ENCODE measurements at regions not wholly inside any gene's neighbourhood (a gene's known extent, or its start where the extent isn't known, plus 50 kb on each side); places are given as distances from the start of the nearest gene placed in this dataset.
"Not testable (repeated sequence)": the region's sequence is repeated elsewhere in the genome, so short reads cannot be mapped to it uniquely, and the experiment has no call there.

- DNase-seq (ENCODE audit: low read depth, low spot score) = peak; percentile 96
Observed at GRCh38 chr3:153221748-153222162, 59.7 kb downstream of the RAP2B start.

DNA sequence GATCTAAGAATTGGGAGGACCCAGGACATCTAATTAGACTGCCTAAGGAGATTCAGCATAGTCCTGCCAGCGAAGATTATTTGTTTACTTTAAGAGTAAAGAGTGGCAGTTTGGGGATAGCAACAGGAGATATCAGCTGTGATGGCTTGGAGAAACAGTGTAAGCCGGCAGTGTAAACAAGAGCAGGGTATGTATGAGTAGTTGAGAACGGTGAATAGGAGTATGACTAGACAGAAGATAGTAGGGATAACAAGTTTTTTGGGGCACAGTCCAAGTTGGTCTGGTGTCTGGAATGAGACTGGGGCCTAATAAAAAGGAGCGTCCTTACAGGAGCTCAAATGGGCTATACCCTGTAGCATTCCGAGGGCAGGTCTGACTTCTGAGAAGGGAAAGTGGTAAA, 64.9 kb downstream of the RAP2B start:
- DNase-seq (ENCODE audit: low read depth, low spot score) = not testable (repeated sequence)

DNA sequence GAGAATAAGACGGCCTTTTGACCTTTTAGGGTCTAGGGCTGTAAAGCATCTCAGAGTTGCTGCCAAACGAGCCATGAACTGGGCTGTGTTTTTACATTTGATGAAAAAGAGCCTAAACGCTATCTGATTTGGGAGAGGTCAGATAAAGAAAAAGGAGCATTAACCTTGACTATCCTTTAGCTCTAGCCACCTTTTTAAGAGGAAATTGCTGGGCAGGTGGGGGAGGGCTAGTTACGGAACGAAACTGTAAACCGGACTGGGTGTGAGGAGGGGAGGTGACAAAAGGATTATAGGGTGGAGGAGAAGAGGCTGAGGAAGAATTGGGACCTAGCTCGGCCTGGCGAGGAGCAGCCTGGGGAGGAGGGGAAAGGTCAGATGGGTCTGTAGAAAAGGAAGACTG, 68.4 kb downstream of the RAP2B start:
- DNase-seq (ENCODE audit: low read depth, low spot score) = not testable (repeated sequence)

- not testable (repeated sequence) for DNase-seq (ENCODE audit: low read depth, low spot score)
Observed at GRCh38 chr3:153231245-153231644, 69.2 kb downstream of the RAP2B start.

- not testable (repeated sequence) for DNase-seq (ENCODE audit: low read depth, low spot score)
Observed at GRCh38 chr3:153232050-153232752, 70.2 kb downstream of the RAP2B start.

GRCh38 chr3:153232851-153233271, 70.8 kb downstream of the RAP2B start:
- no peak for DNase-seq (ENCODE audit: low read depth, low spot score)

- DNase-seq (ENCODE audit: low read depth, low spot score) = no peak
Observed at GRCh38 chr3:153233986-153234385, 72.0 kb downstream of the RAP2B start.

DNA sequence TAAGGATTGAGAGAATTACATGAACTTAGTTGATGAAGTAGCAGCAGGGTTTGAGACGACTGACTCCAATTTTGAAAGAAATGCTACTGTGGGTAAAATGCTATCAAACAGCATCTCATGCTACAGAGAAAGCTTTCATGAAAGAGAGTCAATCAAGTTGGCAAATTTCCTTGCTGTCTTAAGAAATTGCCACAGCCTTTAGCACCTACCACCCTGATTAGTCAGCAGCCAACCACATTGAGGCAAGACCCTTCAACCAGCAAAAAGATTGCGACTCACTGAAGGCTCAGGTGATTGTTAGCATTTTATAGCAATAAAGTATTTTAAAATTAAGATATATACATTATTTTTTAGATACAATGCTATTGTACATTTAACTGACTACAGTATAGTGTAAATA, 80.9 kb downstream of the RAP2B start:
- no peak for DNase-seq (ENCODE audit: low read depth, low spot score)

- DNase-seq (ENCODE audit: low read depth, low spot score) = no peak
Observed at GRCh38 chr3:153244961-153245360, 82.9 kb downstream of the RAP2B start.

DNA sequence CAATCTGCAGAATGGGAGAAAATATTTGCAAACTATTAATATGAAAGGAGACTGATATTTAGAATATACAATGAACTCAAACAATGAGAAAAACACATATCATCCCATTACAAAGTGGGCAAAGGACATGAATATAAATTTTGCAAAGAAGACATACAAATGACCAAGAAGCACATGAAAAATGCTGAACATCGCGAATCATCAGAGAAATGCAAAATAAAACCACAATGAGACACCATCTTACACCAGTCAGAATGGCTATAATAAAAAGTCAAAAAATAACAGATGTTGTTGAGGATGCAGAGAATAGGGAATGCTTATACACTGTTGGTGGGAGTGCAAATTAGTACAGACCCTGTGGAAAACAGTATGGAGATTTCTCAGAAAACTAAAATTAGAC, 83.6 kb downstream of the RAP2B start:
- DNase-seq (ENCODE audit: low read depth, low spot score) = no peak

GRCh38 chr3:153246331-153246730, 84.3 kb downstream of the RAP2B start:
- no peak for DNase-seq (ENCODE audit: low read depth, low spot score)

- no peak for DNase-seq (ENCODE audit: low read depth, low spot score)
Observed at GRCh38 chr3:153246806-153247205, 84.8 kb downstream of the RAP2B start.

DNA sequence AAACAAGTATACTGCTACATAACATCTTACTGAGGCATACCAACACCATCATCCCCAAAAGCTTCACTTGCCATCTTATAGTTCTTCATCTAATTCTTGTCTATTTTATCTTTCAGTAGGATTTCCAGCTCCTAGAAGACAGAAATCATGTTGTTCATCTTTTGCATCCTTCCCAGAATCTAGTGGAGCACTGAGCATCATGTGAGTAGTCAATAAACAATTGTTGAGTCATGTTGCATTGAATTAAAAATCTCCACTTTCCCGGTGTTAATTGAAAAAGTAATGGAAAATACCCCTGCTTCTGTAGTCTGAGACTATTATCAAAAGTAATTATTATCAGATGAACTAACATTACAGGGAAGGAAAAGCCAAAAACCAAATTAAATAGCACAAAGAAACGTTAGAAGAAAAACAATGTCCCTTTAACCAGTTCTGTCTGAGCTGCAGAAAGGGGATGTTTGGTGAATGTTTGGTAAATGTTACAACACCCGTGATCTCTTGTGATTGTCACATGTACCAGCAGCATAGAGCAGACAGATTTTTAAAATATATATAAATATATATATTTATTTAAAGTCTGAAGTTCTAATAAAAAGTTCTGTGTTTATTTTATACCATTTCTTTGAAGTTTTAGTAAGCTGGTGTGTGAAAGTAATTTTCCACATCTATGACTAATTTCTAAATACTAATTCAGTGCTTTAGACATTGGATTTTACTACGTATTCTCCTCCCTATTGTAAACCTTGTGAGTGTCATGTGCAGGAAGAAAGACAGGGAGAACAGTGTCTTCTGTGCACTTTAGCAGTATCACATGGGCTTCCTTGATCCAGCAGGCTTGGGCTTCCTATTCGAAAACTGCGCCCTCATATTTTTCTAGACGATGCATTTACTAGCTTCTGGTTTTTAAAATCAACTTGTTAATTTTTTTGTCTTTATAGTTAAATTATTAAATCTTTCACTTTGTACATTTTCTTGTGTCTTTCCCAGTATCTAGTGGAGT, 85.6 kb downstream of the RAP2B start:
- no peak for DNase-seq (ENCODE audit: low read depth, low spot score)

DNA sequence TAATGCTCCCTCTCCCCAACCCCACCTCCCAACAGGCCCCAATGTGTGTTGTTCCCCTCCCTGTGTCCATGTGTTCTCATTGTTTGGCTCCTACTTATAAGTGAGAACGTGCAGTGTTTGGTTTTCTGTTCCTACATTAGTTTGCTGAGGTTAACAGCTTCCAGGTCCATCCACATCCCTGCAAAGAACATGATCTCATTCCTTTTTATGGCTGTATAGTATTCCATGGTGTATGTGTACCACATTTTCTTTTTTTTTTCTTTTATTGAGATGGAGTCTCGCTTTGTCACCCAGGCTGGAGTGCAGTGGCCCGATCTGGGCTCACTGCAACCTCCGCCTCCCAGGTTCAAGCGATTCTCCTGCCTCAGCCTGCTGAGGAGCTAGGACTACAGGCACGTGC, 86.8 kb downstream of the RAP2B start:
- not testable (repeated sequence) for DNase-seq (ENCODE audit: low read depth, low spot score)

- no peak for DNase-seq (ENCODE audit: low read depth, low spot score)
Observed at GRCh38 chr3:153249906-153250305, 87.9 kb downstream of the RAP2B start.

DNA sequence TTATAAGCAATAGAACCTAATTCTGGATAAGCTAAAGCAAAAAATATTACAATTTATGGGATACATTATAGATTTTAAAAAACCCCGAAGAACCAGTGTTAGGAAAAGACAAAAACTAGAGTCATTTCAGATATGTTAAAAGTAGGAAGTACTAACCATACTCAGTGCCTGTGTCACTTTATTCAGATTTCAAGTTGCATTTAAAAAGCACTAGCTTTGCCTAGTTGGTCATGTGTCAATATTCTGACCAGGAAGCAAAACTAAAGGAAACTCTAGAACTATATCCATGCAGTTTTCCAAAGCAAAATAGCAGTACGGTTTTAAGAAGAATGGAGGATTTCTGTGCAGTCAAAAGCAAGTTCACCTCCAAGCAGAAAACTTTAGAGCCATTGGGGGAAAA, 88.4 kb downstream of the RAP2B start:
- DNase-seq (ENCODE audit: low read depth, low spot score) = no peak

- DNase-seq (ENCODE audit: low read depth, low spot score) = no peak
Observed at GRCh38 chr3:153252963-153253362, 90.9 kb downstream of the RAP2B start.

DNA sequence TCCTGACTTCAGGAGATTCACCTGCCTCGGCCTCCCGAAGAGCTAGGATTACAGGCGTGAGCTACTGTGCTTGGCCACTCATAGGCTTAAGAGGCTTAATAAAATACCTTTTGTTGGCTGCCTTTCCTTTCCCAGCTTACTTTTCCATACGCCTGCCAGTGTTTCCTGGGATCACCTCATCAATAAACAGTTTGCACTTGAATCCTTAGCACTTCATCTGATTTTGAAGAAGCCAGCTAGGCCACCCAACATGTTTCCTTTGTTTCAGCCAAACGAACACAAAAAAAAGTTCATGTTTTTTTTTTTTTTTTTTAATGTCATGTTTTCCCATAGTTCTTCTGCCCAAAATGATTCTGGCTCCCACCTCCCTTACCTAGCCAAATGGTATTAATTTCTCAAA, 92.3 kb downstream of the RAP2B start:
- no peak for DNase-seq (ENCODE audit: low read depth, low spot score)

DNA sequence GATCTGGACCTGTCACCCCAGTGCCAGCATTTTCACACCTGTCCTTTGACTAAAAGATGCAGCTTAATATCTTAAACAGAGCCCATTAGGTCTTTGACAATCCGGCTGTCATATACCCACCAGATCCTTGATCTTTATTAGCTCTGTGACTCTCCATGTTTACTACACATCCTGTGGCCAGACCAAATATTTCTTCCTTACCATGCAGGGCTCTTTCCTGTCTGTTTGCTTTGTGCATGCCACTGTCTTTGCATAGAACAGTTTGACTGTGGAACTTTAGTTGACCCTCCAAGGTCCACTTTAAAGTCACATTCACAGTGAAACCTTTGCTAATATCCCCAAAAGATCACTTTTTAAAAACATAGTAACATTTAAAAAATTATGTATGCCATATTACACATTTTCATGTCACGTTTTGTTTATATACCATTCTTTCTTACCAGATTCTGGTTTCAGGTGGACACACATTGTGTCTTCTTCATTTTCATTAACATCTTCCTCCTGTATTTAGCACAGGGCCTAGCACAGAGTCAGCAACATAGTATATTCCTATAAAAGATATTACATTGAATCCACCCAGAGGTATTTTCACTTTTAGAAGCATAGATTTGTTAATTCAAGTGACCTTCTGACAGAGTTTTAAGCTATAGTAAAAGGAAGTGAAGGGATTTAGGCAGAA, 95.8 kb downstream of the RAP2B start:
- no peak for DNase-seq (ENCODE audit: low read depth, low spot score)

DNA sequence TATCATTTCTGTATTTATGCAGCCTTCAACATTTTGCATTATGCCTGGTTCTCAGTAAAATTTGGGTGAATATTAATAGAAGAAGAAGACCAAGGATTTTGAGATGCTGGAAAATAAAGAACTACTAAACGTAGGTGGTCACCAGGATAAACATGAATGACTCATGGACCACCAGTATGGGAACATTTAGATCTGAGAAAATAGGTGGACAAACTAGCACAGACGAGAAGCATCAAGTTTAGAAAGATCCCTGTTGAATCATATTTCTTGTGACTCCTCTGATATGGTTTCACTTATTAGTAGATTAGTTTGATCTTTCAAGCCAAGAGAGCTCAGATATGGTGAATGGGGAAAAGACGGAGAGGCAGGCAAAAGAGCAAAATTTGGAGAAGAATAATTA, 97.9 kb downstream of the RAP2B start:
- DNase-seq (ENCODE audit: low read depth, low spot score) = no peak

- no peak for DNase-seq (ENCODE audit: low read depth, low spot score)
Observed at GRCh38 chr3:153260681-153261080, 98.7 kb downstream of the RAP2B start.

- no peak for DNase-seq (ENCODE audit: low read depth, low spot score)
Observed at GRCh38 chr3:153266619-153267018, 104.6 kb downstream of the RAP2B start.

Measured in pulmonary artery endothelial cell (primary cell).